Activated CD4-positive, CD25-positive, alpha-beta regulatory T cell treated with anti-CD3 and anti-CD28 coated beads, Interleukin-2, amount 50 U/mL, for 24 hours (primary cell): ENCODE measurements at regions not wholly inside any gene's neighbourhood (a gene's known extent, or its start where the extent isn't known, plus 50 kb on each side); places are given as distances from the start of the nearest gene placed in this dataset.

Source experiments
- ATAC-seq, 2 donors: fragments of 150-1000 bp; cut with Tn5 transposase; one replicate each; pipeline ENCODE4 v1.10.0; 2021; ENCODE audit warnings: mild to moderate bottlenecking in 1 of 2, moderate library complexity in 1 of 2

DNA sequence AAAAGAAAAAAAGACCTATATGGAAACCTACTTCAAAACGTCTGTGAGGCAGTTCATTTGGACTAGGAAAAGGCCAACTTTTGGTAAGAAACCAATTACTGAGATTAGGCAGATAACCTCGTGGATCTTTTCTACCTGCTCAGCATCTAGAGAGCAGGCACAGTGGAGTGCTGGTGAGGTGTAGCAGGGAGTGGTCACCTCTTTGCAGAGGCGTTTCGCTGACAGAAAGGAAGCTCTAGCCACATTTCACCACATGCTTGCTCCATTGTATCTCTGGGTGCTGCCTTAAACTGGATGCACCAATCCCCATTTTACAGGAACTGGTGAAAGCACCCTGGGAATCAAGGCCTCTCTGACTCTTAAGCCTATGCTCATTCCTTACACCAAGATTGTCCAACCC, 360.5 kb downstream of the LIG4 start:
- ATAC-seq = no peak

DNA sequence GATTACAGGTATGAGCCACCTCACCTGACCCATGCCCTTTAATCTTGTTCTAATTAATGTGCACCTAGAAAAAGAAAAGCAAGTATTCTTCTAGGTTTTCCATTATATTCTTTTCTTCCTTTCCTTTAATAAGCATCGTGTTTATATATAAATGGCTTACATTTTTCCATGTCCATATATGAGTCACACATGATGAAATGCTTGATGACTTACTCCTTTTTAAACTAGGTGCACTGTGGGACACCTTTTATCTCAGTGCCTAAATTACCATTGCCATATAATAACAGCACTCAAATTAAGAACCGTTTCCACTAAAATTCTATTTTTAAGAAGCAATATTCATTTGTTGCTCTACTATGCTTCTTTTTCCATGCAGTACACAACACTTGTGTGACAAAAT, 363.3 kb downstream of the LIG4 start:
- no peak for ATAC-seq

DNA sequence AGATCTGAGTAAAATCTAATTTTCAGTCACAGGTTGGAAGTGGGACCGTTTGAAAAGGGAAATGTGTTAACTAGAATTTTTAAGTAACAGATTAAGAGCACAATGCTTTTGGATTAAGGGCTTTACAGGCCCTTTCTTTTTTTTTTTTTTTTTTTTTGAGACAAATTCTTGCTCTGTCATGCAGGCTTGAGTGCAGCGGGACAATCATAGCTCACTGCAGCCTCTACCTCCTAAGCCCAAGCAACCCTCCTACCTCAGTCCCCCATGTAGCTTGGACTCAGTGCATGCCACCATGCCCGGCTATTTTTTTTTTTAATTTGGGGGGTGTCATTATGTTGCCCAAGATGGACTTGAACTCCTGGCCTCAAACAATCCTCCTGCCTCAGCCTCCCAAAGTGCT, 363.7 kb downstream of the LIG4 start:
- ATAC-seq = no peak

DNA sequence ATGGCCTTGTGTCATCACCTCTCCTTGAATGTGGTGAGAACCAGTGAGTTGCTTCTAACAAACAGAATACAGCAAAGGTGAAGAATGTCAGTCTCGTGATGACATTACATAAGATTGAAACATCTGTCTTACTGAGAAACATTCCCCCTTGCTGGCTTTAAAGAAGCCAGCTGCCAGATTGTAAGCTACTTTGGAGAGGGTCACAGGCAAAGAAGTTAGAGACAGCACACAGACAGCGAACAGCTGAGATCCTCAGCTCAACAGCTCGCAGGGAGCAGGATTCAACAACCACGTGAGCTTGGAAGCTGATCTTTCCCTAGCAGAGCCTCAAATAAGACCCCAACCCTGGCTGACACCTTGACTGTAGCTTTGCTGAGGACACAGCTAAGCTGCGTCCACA, 367.9 kb downstream of the LIG4 start:
- ATAC-seq = no peak

DNA sequence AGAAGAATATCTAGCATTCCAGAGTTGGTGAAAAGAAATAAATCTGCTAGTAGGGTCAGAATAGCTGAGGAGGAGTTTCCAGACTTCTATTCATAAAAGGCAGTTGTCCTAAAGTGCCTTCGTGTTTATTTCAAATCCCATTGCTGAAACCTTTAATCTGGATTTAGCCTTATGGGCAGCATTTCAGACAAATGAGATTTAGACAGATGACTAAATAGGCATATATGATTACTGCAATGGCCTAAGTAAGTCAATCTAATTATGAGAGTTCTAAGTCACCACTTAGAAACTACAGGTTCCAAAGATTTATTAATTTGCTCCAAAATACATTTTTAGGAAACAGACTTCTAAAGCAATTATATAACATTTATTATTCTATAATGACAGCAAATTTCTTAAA, 368.7 kb downstream of the LIG4 start:
- ATAC-seq = no peak

DNA sequence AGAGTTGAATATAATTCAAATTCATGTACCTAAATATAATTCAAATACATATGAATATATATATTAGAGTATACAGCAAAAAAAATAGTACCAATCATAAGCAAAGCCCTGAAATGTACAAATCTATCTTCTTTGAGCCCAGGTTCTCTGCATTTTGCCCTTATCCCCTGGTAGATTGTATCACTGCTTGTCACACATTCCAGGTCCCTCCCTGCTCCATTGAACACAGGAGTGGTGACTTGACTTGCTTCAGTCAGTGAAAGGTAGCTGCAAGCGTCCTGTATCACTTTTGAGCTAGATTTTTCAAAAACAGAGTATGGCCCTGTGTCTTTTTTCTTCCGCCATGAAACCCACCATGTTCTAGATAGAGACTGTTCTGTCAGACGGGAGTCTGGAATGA, 369.4 kb downstream of the LIG4 start:
- ATAC-seq = no peak

DNA sequence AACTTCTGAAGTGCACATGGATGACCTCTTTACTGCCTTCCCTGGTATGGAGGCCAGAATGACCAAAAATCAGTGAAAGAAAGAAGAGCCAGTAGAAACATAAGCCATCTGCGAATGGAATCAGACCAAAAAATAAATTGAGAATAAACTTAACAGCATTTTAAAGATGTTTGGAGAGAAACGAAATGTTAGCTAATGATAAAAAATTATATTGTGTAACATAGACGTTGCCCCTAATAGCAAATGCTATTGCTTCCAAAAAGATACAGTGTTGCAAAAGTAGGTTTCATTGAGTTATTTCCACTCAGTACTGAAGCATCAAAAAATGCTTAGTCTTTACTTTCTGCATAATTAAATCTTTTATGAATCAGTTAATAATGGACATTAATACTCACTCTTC, 371.7 kb downstream of the LIG4 start:
- no peak for ATAC-seq

DNA sequence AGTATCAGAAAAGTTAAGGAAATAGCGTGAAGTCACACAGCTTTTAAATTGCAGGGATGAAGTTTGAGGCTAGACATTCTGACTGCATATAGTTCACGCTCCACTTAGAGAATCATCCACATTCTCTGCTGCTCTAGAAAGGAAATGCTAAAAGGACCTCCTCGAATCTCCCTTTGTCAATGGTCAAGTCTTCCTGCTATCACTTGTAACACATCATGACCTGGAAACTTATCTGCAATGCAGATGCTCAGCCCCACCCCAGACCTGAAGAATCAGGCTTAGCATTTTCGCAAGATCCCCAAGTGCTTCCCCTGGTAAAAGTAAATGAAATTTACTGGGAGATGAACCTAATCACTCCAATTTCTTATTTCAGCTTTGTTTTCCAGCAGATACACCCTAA, 372.1 kb downstream of the LIG4 start:
- ATAC-seq = no peak

DNA sequence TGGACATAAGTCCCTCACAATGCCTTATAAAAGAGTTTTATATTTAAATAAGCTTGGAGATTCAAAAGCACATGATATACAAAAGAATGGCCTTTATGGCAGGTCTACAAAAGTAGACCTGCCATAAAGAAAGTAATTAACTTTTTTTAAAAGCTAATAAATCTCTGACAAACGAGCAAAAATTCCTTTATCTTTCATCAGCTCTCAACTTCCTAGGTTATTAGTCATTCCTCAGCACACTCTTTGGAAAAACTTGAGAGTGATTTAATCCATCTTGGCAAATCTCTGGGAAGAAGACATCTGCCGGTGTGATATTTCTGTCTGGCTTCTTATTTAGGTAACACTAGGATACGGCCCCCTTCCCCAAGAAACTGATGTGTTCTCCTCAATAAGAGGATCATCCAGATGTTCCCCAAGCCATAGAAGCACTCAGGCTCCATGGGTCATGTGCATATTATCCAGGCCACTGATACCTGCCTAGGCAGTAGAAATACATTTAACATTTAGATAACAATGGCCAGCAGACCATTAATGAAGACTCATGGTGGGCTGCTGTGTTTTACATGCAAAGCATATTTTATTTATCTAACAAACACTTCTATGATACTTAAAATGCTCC, 372.7 kb downstream of the LIG4 start:
- no peak for ATAC-seq

DNA sequence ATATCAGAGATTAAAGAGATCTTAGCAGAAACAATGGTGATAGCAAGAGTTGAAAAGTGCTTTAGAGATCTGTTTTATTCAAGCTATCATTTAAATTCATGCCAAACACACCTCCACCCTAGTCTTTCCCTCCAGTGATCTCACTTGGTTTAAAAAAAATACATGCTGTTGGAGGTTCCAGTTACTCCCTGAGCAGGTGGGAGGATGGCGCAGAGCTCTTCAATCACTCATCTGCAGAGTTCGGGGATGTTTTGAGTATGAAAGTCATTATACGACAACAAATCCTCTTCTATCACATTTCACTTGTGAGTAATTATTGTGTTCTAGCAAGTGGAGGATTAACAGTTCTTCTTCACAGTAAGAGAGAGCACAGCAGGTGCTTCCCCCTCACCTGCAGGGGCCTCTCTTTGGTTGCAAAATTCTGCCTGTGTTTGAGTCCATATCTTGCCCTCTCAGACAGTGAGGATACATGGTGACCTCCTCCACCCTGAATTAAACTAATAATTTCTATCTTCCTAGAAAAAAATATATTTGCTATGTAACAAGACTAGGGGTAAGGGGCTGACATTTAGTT, 376.7 kb downstream of the LIG4 start:
- ATAC-seq = no peak

DNA sequence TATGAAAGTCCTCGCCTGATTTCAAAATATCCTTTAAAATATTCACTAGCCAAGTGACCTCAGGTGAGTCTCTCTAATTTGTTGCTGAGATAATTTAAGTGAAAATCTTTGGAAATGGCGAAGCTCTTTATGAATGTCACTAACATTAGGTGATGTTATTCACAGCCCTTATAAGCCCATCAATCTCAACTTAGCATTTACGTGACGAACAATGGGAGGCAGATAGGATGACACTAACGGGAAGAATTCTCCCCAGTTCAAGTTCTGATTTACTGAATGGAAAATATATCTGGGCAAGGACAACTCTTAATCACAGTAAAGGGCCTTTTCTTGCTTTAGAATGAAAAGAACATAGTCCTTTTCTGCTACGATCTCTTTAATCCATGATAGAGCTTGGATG, 378.7 kb downstream of the LIG4 start:
- no peak for ATAC-seq

DNA sequence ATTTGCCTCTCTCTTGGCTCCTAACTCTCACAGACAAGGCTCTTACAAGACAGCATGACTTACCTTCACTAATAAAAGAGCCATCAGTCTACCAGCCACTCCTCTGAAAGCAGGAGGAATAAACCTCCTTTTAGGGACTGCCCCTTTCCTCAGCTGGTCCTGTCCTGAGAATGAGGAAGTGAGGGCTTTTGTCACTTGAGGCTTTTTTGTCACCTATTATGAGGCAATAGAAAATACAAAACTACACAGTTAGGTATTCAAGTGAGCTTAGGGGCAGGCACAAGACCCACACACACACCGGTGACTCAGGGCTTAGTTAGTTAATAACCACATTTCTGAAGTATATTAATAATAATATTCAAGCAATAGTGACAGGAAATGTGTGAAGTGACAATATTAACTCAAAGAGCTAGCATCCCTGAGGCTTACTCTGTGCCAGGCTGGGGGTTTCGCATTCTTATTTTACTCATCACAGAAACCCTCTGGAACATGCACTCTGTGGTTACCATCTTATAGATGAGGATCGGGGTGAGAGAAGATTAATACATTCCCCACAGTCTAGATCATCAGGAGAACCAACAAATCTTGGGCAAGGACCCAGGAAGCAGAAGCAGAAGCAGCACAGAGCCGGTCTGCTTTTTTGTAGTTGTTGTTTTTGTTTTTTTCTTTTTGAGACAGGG, 379.9 kb downstream of the LIG4 start:
- no peak for ATAC-seq

DNA sequence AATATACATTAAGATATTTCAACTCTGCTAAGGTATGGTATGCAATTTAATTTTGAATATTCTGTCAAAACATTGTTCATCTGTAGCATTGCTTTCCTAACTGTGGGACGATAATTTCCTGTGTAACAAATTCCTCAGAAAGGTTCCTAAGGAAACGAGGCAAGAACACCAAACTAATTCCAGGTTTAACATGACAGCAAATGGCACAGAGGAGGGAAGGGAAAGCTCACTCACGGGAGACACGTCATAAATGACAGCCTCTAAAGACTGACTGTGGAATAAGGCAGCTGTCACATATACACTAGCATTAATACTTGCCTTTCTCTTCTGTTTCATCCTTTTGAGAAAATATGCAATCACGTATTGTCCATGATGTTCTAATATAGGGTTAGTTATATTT, 380.6 kb downstream of the LIG4 start:
- ATAC-seq = no peak

DNA sequence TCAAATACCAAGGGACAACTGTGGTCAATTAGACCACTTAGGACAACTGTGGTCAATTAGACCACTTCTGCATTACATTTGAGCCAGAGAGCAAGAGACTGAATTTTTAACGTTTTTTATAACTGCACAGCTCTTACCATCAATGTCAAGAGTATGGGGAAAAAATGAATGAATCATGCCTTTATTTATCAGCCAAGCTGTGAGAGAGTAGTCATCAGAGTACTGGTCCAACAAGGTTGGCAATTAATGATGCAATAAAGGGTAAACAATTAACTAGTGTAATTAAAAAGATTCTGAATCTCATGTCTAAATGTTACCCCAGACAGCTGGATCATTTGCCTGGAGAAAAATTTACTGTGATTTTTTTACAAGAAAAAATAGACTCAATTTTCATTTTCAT, 381.1 kb downstream of the LIG4 start:
- no peak for ATAC-seq

DNA sequence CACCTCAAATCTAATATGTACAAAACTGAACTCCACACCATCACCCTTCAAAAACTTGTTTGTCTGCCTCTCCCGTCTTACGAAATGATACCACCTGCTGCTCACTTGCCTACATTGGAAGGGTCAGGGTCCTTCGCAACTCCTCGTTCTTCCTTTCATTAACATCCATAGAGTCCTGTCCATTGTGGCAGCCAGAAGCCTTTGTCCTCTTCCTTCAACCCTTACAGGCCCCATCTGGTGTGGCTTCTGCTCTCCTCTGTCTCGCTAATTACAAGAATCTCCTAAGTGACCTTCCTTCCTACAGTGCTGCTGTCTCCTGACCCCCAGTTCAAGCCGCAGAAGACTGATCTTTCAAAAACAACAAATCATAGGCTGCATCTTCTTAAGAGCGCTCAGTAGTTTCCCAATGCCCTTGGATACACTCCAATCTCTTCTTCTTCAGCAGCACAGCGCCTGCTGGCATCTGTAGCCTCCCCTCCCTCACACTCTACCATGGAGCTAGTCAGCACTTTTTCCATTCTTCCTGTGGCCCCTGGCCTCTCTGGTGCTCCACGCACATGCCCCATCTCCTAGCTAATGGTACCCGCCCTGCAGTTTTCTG, 382.7 kb downstream of the LIG4 start:
- no peak for ATAC-seq

DNA sequence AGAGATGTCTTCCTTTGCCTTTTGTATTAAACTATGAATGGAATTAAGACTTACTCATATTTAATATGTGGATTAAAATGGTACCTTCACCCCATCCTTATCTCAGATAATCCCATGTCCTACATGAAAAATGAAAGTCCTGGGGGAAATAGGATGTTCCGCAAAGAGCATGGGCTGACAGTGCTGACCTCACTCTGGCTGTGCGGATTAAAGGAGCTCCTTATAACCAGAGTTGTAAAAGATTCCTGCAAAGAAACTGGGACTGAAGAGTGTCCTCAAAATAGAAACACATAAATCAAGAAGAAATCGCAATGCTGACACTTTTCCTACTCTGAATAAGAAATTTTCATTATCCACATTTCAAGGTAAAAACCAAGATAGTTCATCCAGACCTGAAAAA, 384.5 kb downstream of the LIG4 start:
- no peak for ATAC-seq

DNA sequence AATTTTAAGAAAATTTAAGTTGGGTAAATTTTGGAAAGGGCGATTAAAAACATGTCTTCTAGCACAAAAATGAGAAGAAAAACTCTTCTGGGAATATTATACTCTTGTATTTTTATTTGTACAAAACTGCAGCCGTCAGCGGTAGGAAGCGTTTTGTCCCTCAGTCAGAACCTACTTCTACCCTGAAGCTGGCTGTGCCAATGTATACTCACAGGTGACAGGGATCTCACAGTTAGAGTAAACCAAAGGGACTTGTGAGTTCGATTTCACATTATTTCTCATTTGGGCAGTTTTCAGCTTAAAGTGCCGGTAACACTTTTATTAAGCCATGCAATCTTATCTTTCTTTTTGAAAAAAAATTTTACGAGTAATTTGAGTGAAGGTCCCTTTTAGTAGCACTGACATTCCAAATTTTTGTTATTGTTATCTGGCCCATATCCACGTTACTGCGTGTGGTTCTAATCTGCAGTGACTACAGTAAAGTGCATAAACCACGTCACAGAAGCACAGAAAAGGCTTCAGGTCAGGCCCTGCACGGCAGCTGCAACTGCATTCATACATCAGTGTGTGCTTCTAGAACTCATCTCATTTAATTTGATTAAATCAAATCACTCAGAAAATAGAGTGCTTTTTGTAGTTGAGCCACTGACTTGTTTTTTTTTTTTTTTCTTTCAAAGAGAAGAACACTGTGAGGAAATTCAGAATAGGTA, 387.3 kb downstream of the LIG4 start:
- ATAC-seq = no peak

DNA sequence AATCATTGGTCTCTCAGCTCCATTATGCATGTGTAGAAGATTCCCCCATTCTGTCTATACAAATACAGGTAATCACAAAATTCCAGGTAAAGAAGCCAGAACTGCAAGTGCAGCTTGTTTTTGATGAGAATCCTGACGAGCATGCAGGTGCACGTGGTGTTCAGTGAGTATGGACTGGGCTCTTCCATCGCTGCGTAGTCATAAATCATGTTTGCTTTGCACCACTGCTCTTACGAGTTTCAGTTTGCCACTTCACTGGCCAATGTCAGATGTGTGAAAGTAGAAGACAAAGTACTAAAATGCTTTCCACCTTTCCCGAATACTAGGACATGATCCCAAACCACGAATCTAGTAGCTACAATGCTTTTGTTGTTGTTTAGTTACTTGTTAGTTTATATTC, 390.7 kb downstream of the LIG4 start:
- no peak for ATAC-seq

DNA sequence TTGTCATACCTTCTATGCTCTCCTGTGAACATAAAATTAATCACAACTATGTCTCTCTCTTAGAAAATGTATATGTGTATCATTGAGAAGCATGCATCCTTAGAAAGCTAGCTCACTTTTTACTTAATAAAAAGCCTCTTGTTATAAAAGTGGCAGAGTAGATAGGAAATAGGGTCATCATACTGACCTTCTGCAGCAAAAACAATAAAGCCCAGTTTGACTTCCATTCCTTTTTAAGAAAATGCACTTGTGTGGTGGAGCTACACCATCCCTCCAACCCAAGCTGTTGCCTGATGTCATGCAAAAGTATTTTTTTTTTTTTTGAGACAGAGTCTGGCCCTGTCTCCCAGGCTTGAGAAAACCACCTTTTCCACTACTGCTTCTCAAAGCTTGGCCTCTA, 393.3 kb downstream of the LIG4 start:
- no peak for ATAC-seq

DNA sequence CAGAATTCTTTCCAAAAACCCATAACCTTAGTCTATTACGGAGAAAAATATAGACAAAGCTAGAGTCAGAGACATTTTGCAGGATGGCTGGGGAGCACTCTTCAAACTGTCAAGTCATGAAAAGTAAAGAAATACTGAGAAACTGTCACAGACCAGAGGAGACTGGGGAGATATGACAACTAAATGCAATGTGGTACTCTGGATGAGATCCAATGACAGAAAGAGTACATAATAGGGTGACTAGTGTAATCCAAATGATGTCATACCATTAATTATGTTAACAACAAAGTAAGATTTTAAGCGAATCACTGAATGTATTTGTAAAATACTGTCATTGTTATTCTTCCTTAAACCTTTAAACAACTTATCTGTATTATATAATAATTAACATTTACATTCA, 393.8 kb downstream of the LIG4 start:
- no peak for ATAC-seq

DNA sequence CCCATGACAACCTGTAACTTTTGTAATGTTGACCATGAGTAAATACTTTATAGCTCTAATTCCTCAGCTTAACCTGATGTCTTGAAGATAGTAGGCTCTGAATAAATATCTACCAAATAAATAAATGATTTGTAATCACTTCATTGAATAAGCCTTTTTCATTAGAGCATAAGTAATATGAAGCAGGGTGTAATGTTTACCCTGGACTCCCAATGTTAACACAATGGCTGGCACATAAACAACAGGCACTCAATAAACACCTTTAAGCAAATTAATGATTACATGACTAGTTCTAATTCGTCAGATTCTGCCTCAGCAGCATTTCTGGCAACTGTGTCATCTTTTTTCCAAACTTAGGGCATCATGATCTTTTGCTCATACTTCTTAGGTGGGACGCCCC, 396.3 kb downstream of the LIG4 start:
- ATAC-seq = no peak

DNA sequence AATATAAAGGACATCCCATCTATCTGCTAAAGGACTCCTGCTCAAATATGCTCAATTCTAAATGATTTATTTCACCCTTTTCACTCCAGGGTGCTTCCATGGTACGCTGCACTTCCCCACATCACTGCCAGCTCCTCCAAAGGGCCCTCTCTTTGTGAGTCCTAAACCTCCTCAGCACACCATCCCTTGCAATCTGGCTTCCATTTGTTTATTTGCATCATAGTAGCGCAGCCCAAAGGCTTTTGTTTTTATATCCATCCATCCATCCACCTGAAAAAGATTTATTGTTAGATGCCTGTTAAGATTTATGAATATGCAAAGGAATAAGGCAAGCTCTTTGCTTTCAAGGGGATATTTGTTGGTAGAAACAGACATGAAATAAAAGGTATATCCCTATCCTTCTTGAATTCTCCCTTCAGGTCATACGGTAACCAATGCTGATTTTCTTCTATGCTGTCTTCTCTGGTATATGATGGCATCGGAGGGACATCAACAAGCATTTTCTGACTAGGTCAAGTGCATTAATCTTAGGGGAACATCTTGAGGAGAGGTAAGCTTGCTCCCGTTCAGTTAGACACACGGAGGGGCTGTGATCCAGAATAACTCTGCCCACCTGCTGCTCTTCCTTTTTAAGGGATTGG, 397.6 kb downstream of the LIG4 start:
- ATAC-seq = no peak

DNA sequence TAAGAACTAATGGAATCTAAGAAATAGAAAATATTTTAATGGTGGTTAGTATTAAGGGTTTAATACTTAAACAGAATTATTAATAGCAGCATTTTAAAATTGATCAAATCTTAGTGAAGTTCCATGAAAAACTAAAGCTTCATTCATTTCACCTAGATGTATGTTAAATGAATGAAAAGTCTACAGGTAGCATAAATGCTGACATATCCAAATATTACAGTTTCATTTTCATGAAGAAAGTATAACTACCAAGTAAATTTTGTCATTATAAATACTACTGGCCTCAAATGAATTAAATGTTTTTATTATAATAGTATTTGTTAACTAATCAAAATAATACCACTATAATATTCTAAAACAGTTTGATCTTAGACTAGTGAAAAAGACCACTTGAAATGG, 403.3 kb downstream of the LIG4 start:
- ATAC-seq = no peak
